SJSA1 (cell line): ENCODE measurements at regions not wholly inside any gene's neighbourhood (a gene's known extent, or its start where the extent isn't known, plus 50 kb on each side); places are given as distances from the start of the nearest gene placed in this dataset.

Experiments used
- DNase-seq, 2 experiments: peaks; one replicate each; pipeline ENCODE4 v3.0.0-alpha.2; 2015 to 2020; ENCODE audit warnings: low spot score in 2 of 2, low read depth in 1 of 2
- H3K27ac ChIP-seq: fragments of 250-450 bp; sonication (Bioruptor Pico); 2 replicates; pipeline ENCODE4 v1.5.1; 2020; ENCODE audit warnings: mild to moderate bottlenecking, moderate library complexity
- H3K27me3 ChIP-seq: fragments of 250-450 bp; sonication (Bioruptor Pico); replicated peaks from 2 replicates; pipeline ENCODE4 v1.5.1; 2020; ENCODE audit warnings: mild to moderate bottlenecking, moderate library complexity
- H3K36me3 ChIP-seq: fragments of 250-450 bp; sonication (Bioruptor Pico); 2 replicates; pipeline ENCODE4 v1.5.1; 2020; ENCODE audit warnings: mild to moderate bottlenecking
- H3K4me1 ChIP-seq: fragments of 250-450 bp; sonication (Bioruptor Pico); replicated peaks from 2 replicates; pipeline ENCODE4 v1.6.1; 2021; ENCODE audit warnings: mild to moderate bottlenecking
- H3K4me3 ChIP-seq: fragments of 250-450 bp; sonication (Bioruptor Pico); 2 replicates; pipeline ENCODE4 v1.5.1; 2020; ENCODE audit warnings: mild to moderate bottlenecking
- H3K9me3 ChIP-seq: fragments of 250-450 bp; sonication (Bioruptor Pico); replicated peaks from 2 replicates; pipeline ENCODE4 v1.5.1; 2020; ENCODE audit warnings: mild to moderate bottlenecking

- Histone ChIP-seq H3K36me3 (no peaks in the 10 kb centered on the region), H3K4me1 (0 out of 2 replicates have a peak, but pooled peaks cover 4% of the 10 kb centered on the region), H3K4me3 (no peak overlapping the region), H3K27ac (no peak overlapping the region), H3K27me3 (no peaks in the 10 kb centered on the region), H3K9me3 (no peaks in the 10 kb centered on the region)
- DNase-seq, result peak in 1 of 2 experiments; percentile 14
These were observed 61.8 kb upstream of the AFDN start for GRCh38 chr6:167764713-167765479.

GRCh38 chr6:167766986-167767714 lies 59.6 kb upstream of the AFDN start:
- H3K36me3 ChIP-seq, result no peaks in the 10 kb centered on the region
- H3K9me3 ChIP-seq, result no peaks in the 10 kb centered on the region
- no peak for DNase-seq
- H3K27me3 ChIP-seq, result no peaks in the 10 kb centered on the region
- no peak overlapping the region for H3K27ac ChIP-seq
- no peaks in the 10 kb centered on the region for H3K4me1 ChIP-seq
- no peak overlapping the region for H3K4me3 ChIP-seq

- Histone ChIP-seq H3K27me3 (no peaks in the 10 kb centered on the region), H3K9me3 (no peaks in the 10 kb centered on the region), H3K36me3 (no peaks in the 10 kb centered on the region), H3K4me1 (no peaks in the 10 kb centered on the region), H3K4me3 (no peak overlapping the region), H3K27ac (no peak overlapping the region)
- no peak for DNase-seq
These were observed 59.0 kb upstream of the AFDN start for GRCh38 chr6:167767715-167768107.

GRCh38 chr6:167768471-167769215 lies 58.1 kb upstream of the AFDN start:
- DNase-seq, result no peak
- Histone ChIP-seq H3K27ac (no peak overlapping the region), H3K36me3 (no peaks in the 10 kb centered on the region), H3K9me3 (no peaks in the 10 kb centered on the region), H3K27me3 (no peaks in the 10 kb centered on the region), H3K4me3 (no peak overlapping the region), H3K4me1 (no peaks in the 10 kb centered on the region)

- Histone ChIP-seq H3K9me3 (no peaks in the 10 kb centered on the region), H3K36me3 (no peaks in the 10 kb centered on the region), H3K4me1 (no peaks in the 10 kb centered on the region), H3K27ac (no peak overlapping the region), H3K4me3 (no peak overlapping the region), H3K27me3 (no peaks in the 10 kb centered on the region)
- no peak for DNase-seq
These were observed 57.1 kb upstream of the AFDN start for GRCh38 chr6:167769408-167770190.

- Histone ChIP-seq H3K4me1 (no peaks in the 10 kb centered on the region), H3K27ac (no peak overlapping the region), H3K36me3 (no peaks in the 10 kb centered on the region), H3K4me3 (no peak overlapping the region), H3K27me3 (no peaks in the 10 kb centered on the region), H3K9me3 (no peaks in the 10 kb centered on the region)
- no peak for DNase-seq
These were observed 56.3 kb upstream of the AFDN start for GRCh38 chr6:167770291-167770955.

- Histone ChIP-seq H3K4me3 (no peak overlapping the region), H3K4me1 (no peaks in the 10 kb centered on the region), H3K36me3 (no peaks in the 10 kb centered on the region), H3K9me3 (no peaks in the 10 kb centered on the region), H3K27me3 (no peaks in the 10 kb centered on the region), H3K27ac (no peak overlapping the region)
- DNase-seq, result no peak
These were observed 51.8 kb upstream of the AFDN start for GRCh38 chr6:167774881-167775280.

- no peaks in the 10 kb centered on the region for H3K27me3 ChIP-seq
- H3K9me3 ChIP-seq, result no peaks in the 10 kb centered on the region
- no peak overlapping the region for H3K4me3 ChIP-seq
- no peak overlapping the region for H3K27ac ChIP-seq
- no peaks in the 10 kb centered on the region for H3K4me1 ChIP-seq
- no peak for DNase-seq
- no peaks in the 10 kb centered on the region for H3K36me3 ChIP-seq
These were observed 49.6 kb upstream of the AFDN start for GRCh38 chr6:167776906-167777627.
